Heart right ventricle (tissue), 16 donors: ENCODE measurements at regions not wholly inside any gene's neighbourhood (a gene's known extent, or its start where the extent isn't known, plus 50 kb on each side); places are given as distances from the start of the nearest gene placed in this dataset.

Experiments used
- ATAC-seq, 8 donors: fragments of 200-7000 bp; cut with Tn5 transposase; one replicate each; pipeline ENCODE4 v1.9.1; 2020; ENCODE audit warnings: mild to moderate bottlenecking in 8 of 8, moderate library complexity in 8 of 8, moderate number of reproducible peaks in 1 of 8
- DNase-seq, 2 donors: peaks; one replicate each; pipeline ENCODE4 v3.0.0-alpha.2; 2020
- H3K27ac ChIP-seq, 10 donors: fragments of 200-600 bp; sonication (generic) in 2 of 10; one replicate each; pipeline versions ENCODE4 v1.5.0 to v1.8.0; 2020 to 2022; ENCODE audit warnings: mild to moderate bottlenecking in 3 of 10
- H3K27me3 ChIP-seq, 7 donors: fragments of 200-600 bp; one replicate each; pipeline ENCODE4 v1.8.0; 2021 to 2022; ENCODE audit warnings: mild to moderate bottlenecking in 2 of 7
- H3K36me3 ChIP-seq, 9 donors: fragments of 200-600 bp; sonication (generic) in 1 of 9; one replicate each; pipeline versions ENCODE4 v1.5.0 to v1.8.0; 2020 to 2022; ENCODE audit warnings: mild to moderate bottlenecking in 2 of 9
- H3K4me1 ChIP-seq, 9 donors: fragments of 200-600 bp; sonication (generic) in 1 of 9; one replicate each; pipeline versions ENCODE4 v1.5.0 to v1.8.0; 2020 to 2022; ENCODE audit warnings: mild to moderate bottlenecking in 4 of 9
- H3K4me3 ChIP-seq, 10 donors: fragments of 200-600 bp; sonication (generic) in 2 of 10; one replicate each; pipeline versions ENCODE4 v1.5.0 to v1.8.0; 2020 to 2022; ENCODE audit warnings: mild to moderate bottlenecking in 7 of 10, moderate library complexity in 2 of 10
- H3K9me3 ChIP-seq, 11 donors: fragments of 200-600 bp in 10 of 11; sonication (generic) in 2 of 11; one replicate each; pipeline versions ENCODE4 v1.5.0 to v1.8.0; 2013 to 2022; ENCODE audit warnings: mild to moderate bottlenecking in 2 of 11, control low read depth in 1 of 11, moderate library complexity in 1 of 11
- CTCF ChIP-seq, 9 donors: fragments of 200-600 bp; sonication (generic) in 2 of 9; IDR thresholded peaks; one replicate each; pipeline versions ENCODE4 v1.5.0 to v1.8.0; 2021 to 2022; ENCODE audit warnings: antibody characterized with exemption in 9 of 9, mild to moderate bottlenecking in 5 of 9, moderate library complexity in 1 of 9
- WGBS, 2 donors: extraction: QIAGEN DNeasy Blood & Tissue Kit; methylation state at CpG; one replicate each; pipeline ENCODE4 v1.1.7; 2013; ENCODE audit warnings: inconsistent platforms in 1 of 2; 5-methylcytosine and 5-hydroxymethylcytosine counted together
- intact Hi-C, 10 donors: fragments of 100-400 bp; cut with DNase I; formaldehyde crosslinking; loops; one replicate each; pipeline versions ENCODE4 v1.11.1 to v1.14.2; 2022
- donor health status: Arrhythmogenic right ventricular cardiomyopathy.
- donor health status: ischemic (EF 13 %, LVEDD 7.1; RV severe dilation, severe dysfunction).
- donor health status: healthy with polysubstance abuse.
- donor health status: DM: no; HTN: yes; CAD: no.
- donor health status: DM: no; HTN: no; CAD: no.
- donor health status: ischemic (EF 25% LVEDD 6.9; RV normal size, moderate dysfunction).
- donor health status: ischemic (EF 25% LVEDD 5.7; RV mildly dilated, moderate dysfunction).
- donor health status: healthy.
- donor health status: DM: yes; HTN: yes; CAD: no.
- donor health status: Ischemic cardiomyopathy.
- donor health status: ischemic (EF 35%, LVEDD 5.7; RV mildly dilated, moderate dysfunction).
- donor health status: nonischemic (EF 11% LVEDD 7.7; RV severe dilation, severe dysfunction).
- donor health status: DM: yes; HTN: yes; CAD: no.
- donor health status: PGD.
- donor health status: ischemic (EF 29% LVEDD 5.4; RV normal size, mild dysfunction).
- donor health status: nonischemic (EF 23%, LVEDD 6.1; RV moderate dilation, normal function).

- H3K9me3 ChIP-seq: peaks cover 0 to 13% (median 0%) of the 10 kb centered on the region in 11 donors
- no peaks in the 10 kb centered on the region for H3K36me3 ChIP-seq
- intact Hi-C loops: no loop called here
- H3K27me3 ChIP-seq: no peaks in the 10 kb centered on the region
- DNase-seq (no peak), ATAC-seq (no peak)
- no peaks in the 10 kb centered on the region for H3K4me1 ChIP-seq
- TF ChIP-seq CTCF (IDR thresholded peaks at IDR 0.05): no peak
- H3K4me3 ChIP-seq: no peak overlapping the region
- H3K27ac ChIP-seq: no peak overlapping the region
Observed at GRCh38 chr5:101929628-101930027, 366.5 kb downstream of the SLCO4C1 start.

- TF ChIP-seq CTCF (IDR thresholded peaks at IDR 0.05): no peak
- ATAC-seq (no peak), DNase-seq (no peak)
- WGBS, 2 donors: 56 to 67% methylated on average over 2 of the region's 2 CpGs
- no peak overlapping the region for H3K4me3 ChIP-seq
- H3K4me1 ChIP-seq: no peaks in the 10 kb centered on the region
- no peaks in the 10 kb centered on the region for H3K36me3 ChIP-seq
- intact Hi-C loops: no loop called here
- no peak overlapping the region for H3K27ac ChIP-seq
- no peaks in the 10 kb centered on the region for H3K27me3 ChIP-seq
- no peaks in the 10 kb centered on the region for H3K9me3 ChIP-seq
Observed at GRCh38 chr5:101917166-101917565, 378.9 kb downstream of the SLCO4C1 start.

- Histone ChIP-seq H3K9me3 (peaks cover 0 to 9% (median 0%) of the 10 kb centered on the region in 11 donors), H3K36me3 (no peaks in the 10 kb centered on the region), H3K27me3 (no peaks in the 10 kb centered on the region), H3K4me3 (no peak overlapping the region), H3K27ac (no peak overlapping the region), H3K4me1 (no peaks in the 10 kb centered on the region)
- 72 to 77% methylated on average over 7 of the region's 7 CpGs for WGBS, 2 donors
- DNase-seq (no peak), ATAC-seq (no peak)
- intact Hi-C loops: no loop called here
- no peak for TF ChIP-seq CTCF (IDR thresholded peaks at IDR 0.05)
Observed at GRCh38 chr5:101915554-101915953, 380.5 kb downstream of the SLCO4C1 start.

- Histone ChIP-seq H3K27me3 (no peaks in the 10 kb centered on the region), H3K36me3 (no peaks in the 10 kb centered on the region), H3K4me3 (no peak overlapping the region), H3K4me1 (no peaks in the 10 kb centered on the region), H3K9me3 (peaks cover 0 to 3% (median 0%) of the 10 kb centered on the region in 11 donors), H3K27ac (no peak overlapping the region)
- WGBS, 2 donors: 25 to 41% methylated on average over 1 of the region's 1 CpG
- DNase-seq: no peak
- ATAC-seq: no peak
- intact Hi-C loops: no loop called here
- no peak for TF ChIP-seq CTCF (IDR thresholded peaks at IDR 0.05)
Observed at GRCh38 chr5:101904736-101905135, 391.3 kb downstream of the SLCO4C1 start.

GRCh38 chr5:101897914-101898313 lies 398.2 kb downstream of the SLCO4C1 start:
- intact Hi-C loops: no loop called here
- no peak for TF ChIP-seq CTCF (IDR thresholded peaks at IDR 0.05)
- 62 to 72% methylated on average over 5 of the region's 5 CpGs for WGBS, 2 donors

More at GRCh38 chr5:101897914-101898313, 398.2 kb downstream of the SLCO4C1 start:
- Histone ChIP-seq H3K27me3 (no peaks in the 10 kb centered on the region), H3K4me1 (no peaks in the 10 kb centered on the region), H3K4me3 (no peak overlapping the region), H3K36me3 (no peaks in the 10 kb centered on the region), H3K9me3 (no peaks in the 10 kb centered on the region), H3K27ac (no peak overlapping the region)
- ATAC-seq (no peak), DNase-seq (no peak)
